Endothelial cell of umbilical vein (primary cell): ENCODE measurements at regions not wholly inside any gene's neighbourhood (a gene's known extent, or its start where the extent isn't known, plus 50 kb on each side); places are given as distances from the start of the nearest gene placed in this dataset.
"Not testable (repeated sequence)": the region's sequence is repeated elsewhere in the genome, so short reads cannot be mapped to it uniquely, and the experiment has no call there.

ENCODE experiments used
- BruUV-seq: library from RNA; stranded (reverse); fragments of 400-500 nt; replicated peaks from 2 replicates; lab custom pipeline; 2021; lab: Mats Ljungman, UMichigan
- CTCF ChIA-PET: fragments of 300-600, 350-600 bp; sonication (Branson Sonifier 250); formaldehyde crosslinking; loops from one replicate; lab custom pipeline; 2021; ENCODE audit warnings: antibody characterized with exemption, inconsistent platforms; lab: Charles Lee
- POLR2A ChIA-PET: fragments of 300-600, 350-600 bp; sonication (Branson Sonifier 250); formaldehyde crosslinking; loops from one replicate; lab custom pipeline; 2021; ENCODE audit warnings: antibody characterized with exemption, inconsistent platforms; lab: Charles Lee
- DNase-seq: peaks from one replicate; pipeline ENCODE4 v3.0.0-alpha.2; 2011; ENCODE audit warnings: low read depth, low spot score
- FAIRE-seq: peaks from 2 replicates; lab custom pipeline; 2011; peaks lifted over from hg19 to GRCh38; lab: Jason Lieb, UNC
- H2AFZ ChIP-seq: 2 replicates; pipeline ENCODE4 v1.6.0; 2012; ENCODE audit warnings: low read depth, low read length, control low read depth, inconsistent platforms
- H3K27ac ChIP-seq: 2 replicates; pipeline ENCODE4 v1.5.1; 2011; ENCODE audit warnings: low read depth, mild to moderate bottlenecking, control low read depth, low read length, moderate library complexity; ENCODE audit not compliant: insufficient read depth
- H3K27me3 ChIP-seq, 2 experiments: 2 replicates each; pipeline versions ENCODE4 v1.6.0 to v1.6.1; 2011; ENCODE audit warnings: low read length in 2 of 2, mixed read lengths in 1 of 2; ENCODE audit not compliant: control insufficient read depth in 2 of 2, insufficient read depth in 2 of 2
- H3K36me3 ChIP-seq, 2 experiments: 2 replicates in 1 of 2; 3 replicates in 1 of 2; pipeline ENCODE4 v1.5.1; 2011; ENCODE audit warnings: low read length in 2 of 2, mild to moderate bottlenecking in 1 of 2, moderate library complexity in 1 of 2; ENCODE audit not compliant: control insufficient read depth in 2 of 2, insufficient read depth in 2 of 2; ENCODE audit errors: extremely low read depth in 1 of 2
- H3K4me1 ChIP-seq: 3 replicates; pipeline ENCODE4 v1.5.1; 2011; ENCODE audit warnings: mild to moderate bottlenecking, low read length; ENCODE audit not compliant: control insufficient read depth, insufficient read depth; ENCODE audit errors: extremely low read depth
- H3K4me2 ChIP-seq: 2 replicates; pipeline ENCODE4 v1.6.1; 2011; ENCODE audit warnings: low read length, control low read depth, mixed read lengths; ENCODE audit not compliant: insufficient read depth
- H3K4me3 ChIP-seq, 3 experiments: fragments of 200-600 bp in 1 of 3; sonication (generic), shearing (Covaris generic) in 1 of 3; replicated peaks in 1 of 3; 2 replicates each; pipeline ENCODE4 v1.5.1; 2011 to 2016; ENCODE audit warnings: control low read depth in 3 of 3, low read length in 3 of 3, mild to moderate bottlenecking in 2 of 3, inconsistent platforms in 1 of 3, low read depth in 1 of 3, moderate library complexity in 1 of 3; ENCODE audit not compliant: insufficient read depth in 1 of 3
- H3K79me2 ChIP-seq: 2 replicates; pipeline ENCODE4 v1.6.0; 2012; ENCODE audit warnings: low read length, inconsistent platforms; ENCODE audit not compliant: control insufficient read depth, insufficient read depth
- H3K9ac ChIP-seq: replicated peaks from 2 replicates; pipeline ENCODE3; 2011; ENCODE audit warnings: low read length, control low read depth; ENCODE audit not compliant: insufficient read depth; ENCODE audit errors: extremely low read depth
- H3K9me1 ChIP-seq: replicated peaks from 3 replicates; pipeline ENCODE4 v1.6.0; 2011; ENCODE audit warnings: mild to moderate bottlenecking, low read length; ENCODE audit not compliant: control insufficient read depth, insufficient read depth; ENCODE audit errors: extremely low read depth
- H3K9me3 ChIP-seq: replicated peaks from 2 replicates; pipeline ENCODE4 v1.5.1; 2012; ENCODE audit warnings: low read length, inconsistent platforms; ENCODE audit not compliant: control insufficient read depth, insufficient read depth
- H4K20me1 ChIP-seq: replicated peaks from 2 replicates; pipeline ENCODE3; 2011; ENCODE audit warnings: mild to moderate bottlenecking, low read length; ENCODE audit not compliant: control insufficient read depth, insufficient read depth; ENCODE audit errors: extremely low read depth
- FOS ChIP-seq: IDR thresholded peaks from 2 replicates; pipeline ENCODE4 v1.6.1; 2011; ENCODE audit warnings: mild to moderate bottlenecking, low read length, moderate library complexity, borderline replicate concordance; ENCODE audit not compliant: insufficient read depth
- GATA2 ChIP-seq: IDR thresholded peaks from 2 replicates; pipeline ENCODE4 v1.7.0; 2011; ENCODE audit warnings: low read depth, mild to moderate bottlenecking, moderate library complexity, mixed read lengths, low read length; ENCODE audit not compliant: insufficient read length, insufficient read depth
- JUN ChIP-seq: IDR thresholded peaks from 2 replicates; pipeline ENCODE4 v1.6.1; 2011; ENCODE audit warnings: borderline replicate concordance, low read depth; ENCODE audit not compliant: insufficient read length, insufficient read depth
- POLR2A ChIP-seq: IDR thresholded peaks from 2 replicates; pipeline ENCODE4 v1.6.1; 2012; ENCODE audit warnings: low read depth, mild to moderate bottlenecking, control low read depth, low read length
- POLR2AphosphoS5 ChIP-seq: IDR thresholded peaks from 2 replicates; pipeline ENCODE4 v1.6.1; 2012; ENCODE audit warnings: low read depth, mild to moderate bottlenecking, control low read depth, low read length, moderate library complexity; ENCODE audit not compliant: insufficient read depth
- dilution Hi-C: fragments of 300-500 bp; cut with MboI; formaldehyde crosslinking; loops from one replicate; pipeline ENCODE4 v1.15.0; 2019; ENCODE audit warnings: low sequenced_read_pairs; ENCODE audit not compliant: extremely low pct_ligation_motif_present
- intact Hi-C: fragments of 100-400 bp; cut with micrococcal nuclease; formaldehyde crosslinking; loops from one replicate; pipeline ENCODE4 v1.10.0; 2022
- TF ChIP-seq, protein P1 (sequence below): IDR thresholded peaks from 2 replicates; pipeline ENCODE4 v1.6.1; 2011; ENCODE audit not compliant: insufficient read depth, insufficient read length
- TF ChIP-seq, protein P2 (sequence below), 2 donors: IDR thresholded peaks; 1 replicate in 1 of 2; 2 replicates in 1 of 2; pipeline ENCODE4 v1.5.1; 2011; ENCODE audit warnings: low read length in 2 of 2, mild to moderate bottlenecking in 2 of 2, moderate library complexity in 2 of 2, control low read depth in 1 of 2, inconsistent platforms in 1 of 2, low read depth in 1 of 2; ENCODE audit not compliant: insufficient read depth in 1 of 2; ENCODE audit errors: extremely low read depth in 1 of 2

DNA sequence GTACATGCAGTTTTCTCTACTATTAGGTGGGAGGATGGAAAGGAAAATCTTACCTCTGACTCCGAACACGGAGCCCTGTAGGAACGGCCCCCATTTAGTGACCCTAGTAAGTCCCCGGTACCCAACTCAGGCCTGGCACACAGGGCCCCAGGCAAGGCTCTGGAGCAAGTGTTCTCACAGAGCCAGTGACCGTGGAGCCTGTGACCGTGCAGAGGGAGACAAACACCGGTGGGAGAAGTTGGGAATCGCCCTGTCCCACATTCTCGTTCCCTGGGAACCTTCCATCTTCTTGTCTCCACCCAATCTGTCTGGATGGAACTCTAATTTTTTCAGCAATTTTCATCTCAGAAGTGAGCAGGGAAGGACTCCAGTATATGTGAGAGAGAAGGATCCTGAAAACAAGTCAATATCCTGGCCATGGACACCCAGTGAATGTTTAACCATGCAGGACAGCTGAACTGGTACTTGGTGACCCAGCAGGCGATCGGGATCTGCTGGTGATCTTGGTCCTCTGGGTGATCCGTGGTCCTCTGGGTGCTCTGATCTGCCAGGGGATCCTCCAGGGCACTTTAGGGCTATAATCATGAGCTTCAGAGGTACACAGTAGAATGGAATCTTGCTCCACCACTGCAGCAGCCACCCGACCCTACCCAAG lies 348.6 kb upstream of the ID2 start:
- H3K79me2 ChIP-seq, result no peaks in the 10 kb centered on the region
- dilution Hi-C loops, result no loop called here
- POLR2A ChIA-PET, result no interaction called here
- no peaks in the 10 kb centered on the region for H4K20me1 ChIP-seq
- no peaks in the 10 kb centered on the region for H3K27me3 ChIP-seq
- no peak overlapping the region for H3K4me3 ChIP-seq
- CTCF ChIA-PET, result no interaction called here
- no TSS peak for BruUV-seq
- no peak overlapping the region for H3K4me2 ChIP-seq
- H2AFZ ChIP-seq, result no peak overlapping the region
- H3K36me3 ChIP-seq, result no peaks in the 10 kb centered on the region
- H3K9ac ChIP-seq, result no peak overlapping the region
- FAIRE-seq (no peak), DNase-seq (no peak)
- no peaks in the 10 kb centered on the region for H3K9me3 ChIP-seq
- H3K9me1 ChIP-seq, result no peaks in the 10 kb centered on the region
- TF ChIP-seq, protein P1, sequence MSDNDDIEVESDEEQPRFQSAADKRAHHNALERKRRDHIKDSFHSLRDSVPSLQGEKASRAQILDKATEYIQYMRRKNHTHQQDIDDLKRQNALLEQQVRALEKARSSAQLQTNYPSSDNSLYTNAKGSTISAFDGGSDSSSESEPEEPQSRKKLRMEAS, result no peak
- TF ChIP-seq POLR2A (no peak), FOS (no peak), GATA2 (no peak), POLR2AphosphoS5 (no peak), JUN (no peak)
- TF ChIP-seq, protein P2, sequence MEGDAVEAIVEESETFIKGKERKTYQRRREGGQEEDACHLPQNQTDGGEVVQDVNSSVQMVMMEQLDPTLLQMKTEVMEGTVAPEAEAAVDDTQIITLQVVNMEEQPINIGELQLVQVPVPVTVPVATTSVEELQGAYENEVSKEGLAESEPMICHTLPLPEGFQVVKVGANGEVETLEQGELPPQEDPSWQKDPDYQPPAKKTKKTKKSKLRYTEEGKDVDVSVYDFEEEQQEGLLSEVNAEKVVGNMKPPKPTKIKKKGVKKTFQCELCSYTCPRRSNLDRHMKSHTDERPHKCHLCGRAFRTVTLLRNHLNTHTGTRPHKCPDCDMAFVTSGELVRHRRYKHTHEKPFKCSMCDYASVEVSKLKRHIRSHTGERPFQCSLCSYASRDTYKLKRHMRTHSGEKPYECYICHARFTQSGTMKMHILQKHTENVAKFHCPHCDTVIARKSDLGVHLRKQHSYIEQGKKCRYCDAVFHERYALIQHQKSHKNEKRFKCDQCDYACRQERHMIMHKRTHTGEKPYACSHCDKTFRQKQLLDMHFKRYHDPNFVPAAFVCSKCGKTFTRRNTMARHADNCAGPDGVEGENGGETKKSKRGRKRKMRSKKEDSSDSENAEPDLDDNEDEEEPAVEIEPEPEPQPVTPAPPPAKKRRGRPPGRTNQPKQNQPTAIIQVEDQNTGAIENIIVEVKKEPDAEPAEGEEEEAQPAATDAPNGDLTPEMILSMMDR (IDR thresholded peaks at IDR 0.05; ENCODE audit: extremely low read depth in 1 of 2, insufficient read depth in 1 of 2, low read depth in 1 of 2, low read length in 2 of 2), result no peak
- no peak overlapping the region for H3K27ac ChIP-seq
- no peaks in the 10 kb centered on the region for H3K4me1 ChIP-seq
- intact Hi-C loops, result no loop called here

- H3K36me3 ChIP-seq, H3K9me3 ChIP-seq, dilution Hi-C loops, H4K20me1 ChIP-seq, H3K4me2 ChIP-seq, H3K79me2 ChIP-seq, H3K27me3 ChIP-seq, H3K27ac ChIP-seq, POLR2A ChIA-PET, DNase-seq, BruUV-seq, H2AFZ ChIP-seq, FAIRE-seq, intact Hi-C loops, CTCF ChIA-PET, H3K9ac ChIP-seq, H3K4me3 ChIP-seq, H3K4me1 ChIP-seq, H3K9me1 ChIP-seq: not testable (repeated sequence)
Measured at GRCh38 chr2:8333832-8334187, 348.0 kb upstream of the ID2 start.
